T47D (cell line): ENCODE measurements at regions not wholly inside any gene's neighbourhood (a gene's known extent, or its start where the extent isn't known, plus 50 kb on each side); places are given as distances from the start of the nearest gene placed in this dataset.

Experiments used
- DNase-seq, 2 experiments: peaks; one replicate each; pipeline versions ENCODE4 v3.0.0 to v3.0.0-alpha.2; 2011 to 2012; ENCODE audit warnings: low read depth in 1 of 2, low spot score in 1 of 2
- JUND ChIP-seq: IDR thresholded peaks from 2 replicates; pipeline ENCODE4 v1.6.1; 2012; ENCODE audit warnings: low read depth
- in situ Hi-C: cut with HindIII; loops from 2 replicates; pipeline ENCODE4 v1.10.0; 2016; ENCODE audit warnings: low sequenced_read_pairs, low pct_unique_long_range_greater_than_20kb

DNA sequence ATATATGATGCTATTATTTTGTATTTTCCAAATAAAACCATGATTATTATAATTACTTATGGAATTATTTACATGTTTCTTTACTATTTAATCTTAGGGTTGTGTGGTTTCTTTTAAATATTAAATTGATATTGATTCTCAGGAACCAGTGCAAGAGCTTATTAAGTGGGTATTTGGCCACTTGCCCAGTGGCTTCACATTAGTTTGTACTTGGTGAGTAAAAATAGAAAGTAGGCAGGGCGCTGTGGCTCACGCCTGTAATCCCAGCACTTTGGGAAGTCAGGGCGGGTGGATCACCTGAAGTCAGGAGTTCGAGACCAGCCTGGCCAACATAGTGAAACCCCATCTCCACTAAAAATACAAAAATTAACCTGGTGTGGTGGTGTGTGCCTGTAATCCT lies 497.1 kb downstream of the PTPRC start:
- in situ Hi-C loops, result no loop called here
- DNase-seq, result no peak
- no peak for TF ChIP-seq JUND

GRCh38 chr1:199138061-199138460 lies 499.2 kb downstream of the PTPRC start:
- TF ChIP-seq JUND, result no peak
- DNase-seq, result no peak
- in situ Hi-C loops, result no loop called here

DNA sequence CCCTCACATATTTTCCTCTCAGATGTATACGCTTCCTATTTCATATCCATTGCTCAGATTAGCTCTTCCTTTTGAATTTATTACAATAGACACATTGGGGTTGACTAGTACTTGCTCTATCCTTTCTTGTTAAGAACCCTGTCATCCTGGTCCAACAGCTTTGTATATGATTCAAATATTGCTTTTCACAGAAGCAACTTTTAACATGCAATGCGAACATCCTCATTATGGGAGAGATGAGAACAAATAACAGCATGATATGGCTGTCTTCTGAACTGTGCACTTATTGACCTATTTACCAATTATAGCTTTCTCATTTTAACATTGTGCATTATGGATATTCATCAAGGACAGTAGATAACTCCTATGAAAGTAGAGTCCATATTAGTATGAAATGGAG lies 510.8 kb downstream of the PTPRC start:
- no peak for TF ChIP-seq JUND
- in situ Hi-C loops, result no loop called here
- DNase-seq, result no peak

GRCh38 chr1:199150756-199151155 lies 511.9 kb downstream of the PTPRC start:
- no peak for DNase-seq
- in situ Hi-C loops, result no loop called here
- no peak for TF ChIP-seq JUND

DNA sequence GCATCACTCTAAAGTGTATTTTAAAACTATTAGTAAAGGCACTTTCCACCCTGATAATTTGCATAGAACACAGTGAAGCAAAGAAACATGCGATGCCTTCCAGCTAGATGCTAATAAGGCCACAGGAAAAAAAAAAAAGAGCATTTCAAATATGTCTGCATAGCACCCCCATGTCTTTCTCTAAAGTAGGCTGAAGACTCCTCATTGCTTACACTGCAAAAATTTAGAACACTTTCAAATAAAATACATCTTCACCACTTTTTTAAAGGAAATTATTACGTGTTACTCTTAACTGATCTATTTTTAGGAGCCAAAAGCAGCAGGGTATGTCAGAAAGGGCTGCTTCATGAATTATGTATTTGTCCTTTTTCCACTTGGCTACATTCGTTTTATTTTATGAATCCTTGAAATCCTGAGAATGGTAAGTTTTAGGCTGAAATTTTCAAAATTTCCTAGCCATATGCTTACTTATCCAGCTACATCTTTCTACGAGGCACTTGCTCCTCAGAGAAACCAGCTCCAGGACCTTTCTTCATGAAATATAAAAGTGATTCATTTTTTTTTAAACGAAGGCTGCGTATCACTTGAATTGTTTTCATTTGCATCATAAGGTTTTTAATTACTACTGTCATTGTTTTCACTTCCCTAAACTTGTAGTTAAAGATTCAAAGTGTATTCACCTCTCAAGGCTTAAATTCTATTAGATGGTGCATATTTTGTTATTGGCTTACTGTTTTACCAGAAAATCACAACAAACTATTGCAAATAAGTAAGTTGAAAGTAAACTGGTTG lies 513.0 kb downstream of the PTPRC start:
- no peak for DNase-seq
- TF ChIP-seq JUND, result no peak
- in situ Hi-C loops, result no loop called here

- DNase-seq, result no peak
- TF ChIP-seq JUND, result no peak
- in situ Hi-C loops, result no loop called here
These were observed 513.8 kb downstream of the PTPRC start for GRCh38 chr1:199152676-199153075.

DNA sequence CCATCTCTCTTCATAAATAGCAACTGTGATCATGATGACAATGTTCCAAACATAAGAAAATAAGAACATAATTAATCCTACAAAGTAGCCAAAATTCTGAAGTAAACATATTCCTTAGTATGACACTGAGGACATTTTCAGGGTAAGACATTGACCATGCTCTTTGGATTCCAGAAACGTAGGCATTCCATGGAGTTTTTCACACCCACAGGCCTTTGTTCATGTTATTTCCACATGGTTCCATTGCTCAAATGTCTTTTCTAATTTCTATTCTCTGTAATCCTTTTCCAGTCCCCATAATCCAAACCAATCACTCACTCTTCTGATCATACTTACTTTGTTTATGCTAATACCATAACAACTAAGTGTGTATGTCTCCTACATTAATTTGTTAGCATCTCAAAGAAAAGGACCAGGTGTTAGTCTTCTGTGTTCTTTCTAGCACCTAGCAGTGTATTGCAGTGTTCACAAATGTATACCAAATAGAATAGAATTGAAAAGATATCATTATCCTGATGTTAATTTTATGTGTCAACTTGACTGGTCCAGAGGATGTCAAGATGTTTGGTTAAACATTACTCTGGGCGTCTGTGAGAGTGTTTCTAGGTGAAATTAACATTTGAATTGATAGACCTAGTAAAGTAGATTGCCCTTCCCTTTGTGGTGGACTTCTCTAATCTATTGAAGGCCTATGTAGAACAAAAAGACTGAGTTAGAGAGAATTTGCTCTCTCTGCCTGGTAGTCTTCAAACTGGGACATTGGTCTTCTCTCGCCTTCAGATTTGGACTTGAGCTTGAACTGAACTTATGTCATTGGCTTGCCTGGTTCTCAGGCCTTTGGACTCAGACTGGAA lies 516.6 kb downstream of the PTPRC start:
- TF ChIP-seq JUND, result no peak
- no peak for DNase-seq
- in situ Hi-C loops, result no loop called here

DNA sequence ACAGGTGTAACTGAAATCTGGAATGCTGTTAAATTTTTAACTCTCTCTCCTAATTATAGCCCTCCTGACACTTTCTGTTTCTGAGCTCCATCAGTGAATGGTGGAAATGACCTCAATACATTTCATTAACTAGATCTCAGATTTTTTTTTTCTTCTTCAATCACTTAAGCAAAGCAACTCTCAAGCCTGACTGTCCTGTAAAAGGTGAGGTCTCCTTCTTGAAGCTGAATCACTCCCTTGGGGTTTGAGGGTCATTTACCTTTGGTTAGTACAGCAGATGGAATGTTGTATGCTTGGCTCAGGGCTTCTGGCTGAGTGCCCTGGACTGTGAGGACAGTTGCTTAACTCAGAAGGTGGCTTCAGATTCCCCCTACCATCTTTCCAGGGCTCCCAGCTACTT lies 518.7 kb downstream of the PTPRC start:
- no peak for TF ChIP-seq JUND
- in situ Hi-C loops, result no loop called here
- peak in 1 of 2 experiments; percentile 60 for DNase-seq

- in situ Hi-C loops, result no loop called here
- DNase-seq, result no peak
- no peak for TF ChIP-seq JUND
These were observed 521.9 kb downstream of the PTPRC start for GRCh38 chr1:199160521-199161318.

DNA sequence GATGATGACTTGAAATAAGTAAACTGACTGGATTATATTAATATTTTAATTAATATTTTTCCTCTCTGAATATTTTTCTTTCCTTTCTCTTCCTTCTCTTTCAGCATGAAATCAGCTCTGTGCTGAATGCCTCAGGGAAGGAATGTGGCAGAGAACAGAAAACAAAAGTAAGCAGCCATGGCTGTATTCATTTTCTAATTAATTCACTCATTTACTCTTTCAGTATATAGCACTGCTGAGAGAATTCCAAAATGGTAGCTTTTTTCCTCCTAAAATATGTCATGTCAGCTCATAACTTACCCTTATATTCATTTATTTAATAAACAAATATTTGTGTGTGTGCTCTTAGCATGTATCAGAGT lies 522.5 kb downstream of the PTPRC start:
- in situ Hi-C loops, result no loop called here
- no peak for TF ChIP-seq JUND
- no peak for DNase-seq

GRCh38 chr1:199161766-199162303 lies 523.0 kb downstream of the PTPRC start:
- DNase-seq, result no peak
- in situ Hi-C loops, result no loop called here
- no peak for TF ChIP-seq JUND

- no peak for TF ChIP-seq JUND
- no peak for DNase-seq
- in situ Hi-C loops, result no loop called here
These were observed 524.4 kb downstream of the PTPRC start for GRCh38 chr1:199163267-199163666.
